ENCODE measurements at regions not wholly inside any gene's neighbourhood (a gene's known extent, or its start where the extent isn't known, plus 50 kb on each side); places are given as distances from the start of the nearest gene placed in this dataset.

DNA sequence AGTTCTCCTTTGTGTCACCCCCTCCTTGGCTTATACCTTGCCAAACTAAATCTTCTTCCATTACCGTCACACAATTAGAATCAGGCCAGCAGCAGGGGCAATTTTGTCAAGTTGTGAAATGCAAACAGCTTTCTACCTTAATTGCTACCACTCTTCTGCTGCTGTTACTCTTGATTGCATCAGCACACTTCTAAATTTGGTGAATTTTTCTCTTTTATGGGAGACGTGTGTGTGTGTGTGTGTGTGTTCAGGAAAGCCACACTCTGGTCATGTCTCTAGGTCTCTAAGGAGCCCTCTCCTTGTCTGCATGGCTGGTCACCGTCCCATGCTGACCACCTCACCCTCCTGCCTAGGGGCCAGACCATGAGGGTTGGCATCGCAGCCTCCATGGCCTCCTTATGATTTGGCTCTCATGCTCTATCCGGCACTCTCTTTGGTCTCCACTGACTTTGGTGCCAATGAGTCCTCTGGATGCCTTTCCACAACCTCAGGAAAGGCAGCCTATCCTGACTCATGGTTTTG is 87.7 kb downstream of the GATA6 start:
- no peak overlapping the region for H4K5ac ChIP-seq (ENCODE audit: insufficient read length, low read depth, low read length)
- no peak overlapping the region for H3K27ac ChIP-seq (ENCODE audit: insufficient read length, low read depth, low read length)
- no peak overlapping the region for H3K4ac ChIP-seq (ENCODE audit: low read depth, low read length)
- no peak overlapping the region for H3K56ac ChIP-seq (ENCODE audit: insufficient read length, low read depth, low read length)
- Mint-ChIP-seq H3K4me1 (0 out of 4 replicates have a peak, but pooled peaks cover 0 to 6% of the 10 kb centered on the region in 2 experiments), H3K9me3 (peaks cover 0 to 6% of the 10 kb centered on the region in 2 experiments; a peak in 2 of 5 replicates), H3K27ac (no peak overlapping the region; a peak in 1 of 7 replicates), H3K4me3 (no peak overlapping the region), H3K27me3 (ENCODE audit: low read depth) (peaks cover 5% of the 10 kb centered on the region; the same call in 1 of the 2 replicates), H3K36me3 (ENCODE audit: insufficient read depth in 1 of 3, low read depth in 3 of 3) (no peaks in the 10 kb centered on the region)
- DNase-seq = no peak
- no peak overlapping the region for H2BK120ac ChIP-seq (ENCODE audit: low read depth, low read length, poor library complexity, severe bottlenecking)
- H2BK20ac ChIP-seq (ENCODE audit: low read depth, low read length, poor library complexity, severe bottlenecking) = no peak overlapping the region
- no peak overlapping the region for H3T11ph ChIP-seq (ENCODE audit: low read length)
- H3K9ac ChIP-seq (ENCODE audit: extremely low read depth, insufficient read length, low read length) = no peak overlapping the region
- no peak overlapping the region for H2BK5ac ChIP-seq (ENCODE audit: insufficient read length, low read length)
- no CpG with 5 or more reads among the region's 5 CpGs for WGBS (ENCODE audit: extremely low coverage, insufficient read length, low lambda C conversion rate)
- no peak overlapping the region for H2AK5ac ChIP-seq (ENCODE audit: insufficient read length, low read length)
- H3K27me3 ChIP-seq (ENCODE audit: insufficient read depth, low read length) = no peaks in the 10 kb centered on the region
- no peak overlapping the region for H3K14ac ChIP-seq (ENCODE audit: insufficient read depth, low read length)
- no peak overlapping the region for H3K4me2 ChIP-seq (ENCODE audit: insufficient read depth, insufficient read length, low read length)
- no peak overlapping the region for H2BK15ac ChIP-seq (ENCODE audit: low read depth, low read length)
- H3K4me1 ChIP-seq (ENCODE audit: insufficient read depth, low read length) = no peaks in the 10 kb centered on the region; the same call in 1 of the 2 replicates
- H3K9me3 ChIP-seq (ENCODE audit: control insufficient read depth, low read depth, low read length) = no peaks in the 10 kb centered on the region
- H3K23ac ChIP-seq (ENCODE audit: insufficient read length, low read depth, low read length) = no peak overlapping the region
- no peak overlapping the region for H2AFZ ChIP-seq (ENCODE audit: low read length)
- H4K8ac ChIP-seq (replicated peaks; ENCODE audit: insufficient read length, low read depth, low read length) = no peak overlapping the region
- H4K20me1 ChIP-seq (ENCODE audit: control insufficient read depth, insufficient read depth, insufficient read length) = no peaks in the 10 kb centered on the region
- H3K23me2 ChIP-seq (ENCODE audit: insufficient read length, low read depth, low read length, poor library complexity, severe bottlenecking) = no peaks in the 10 kb centered on the region
- TF ChIP-seq, protein P1, sequence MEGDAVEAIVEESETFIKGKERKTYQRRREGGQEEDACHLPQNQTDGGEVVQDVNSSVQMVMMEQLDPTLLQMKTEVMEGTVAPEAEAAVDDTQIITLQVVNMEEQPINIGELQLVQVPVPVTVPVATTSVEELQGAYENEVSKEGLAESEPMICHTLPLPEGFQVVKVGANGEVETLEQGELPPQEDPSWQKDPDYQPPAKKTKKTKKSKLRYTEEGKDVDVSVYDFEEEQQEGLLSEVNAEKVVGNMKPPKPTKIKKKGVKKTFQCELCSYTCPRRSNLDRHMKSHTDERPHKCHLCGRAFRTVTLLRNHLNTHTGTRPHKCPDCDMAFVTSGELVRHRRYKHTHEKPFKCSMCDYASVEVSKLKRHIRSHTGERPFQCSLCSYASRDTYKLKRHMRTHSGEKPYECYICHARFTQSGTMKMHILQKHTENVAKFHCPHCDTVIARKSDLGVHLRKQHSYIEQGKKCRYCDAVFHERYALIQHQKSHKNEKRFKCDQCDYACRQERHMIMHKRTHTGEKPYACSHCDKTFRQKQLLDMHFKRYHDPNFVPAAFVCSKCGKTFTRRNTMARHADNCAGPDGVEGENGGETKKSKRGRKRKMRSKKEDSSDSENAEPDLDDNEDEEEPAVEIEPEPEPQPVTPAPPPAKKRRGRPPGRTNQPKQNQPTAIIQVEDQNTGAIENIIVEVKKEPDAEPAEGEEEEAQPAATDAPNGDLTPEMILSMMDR (conservative IDR thresholded peaks at IDR 0.05) = no peak
- no peak overlapping the region for H2BK12ac ChIP-seq (ENCODE audit: insufficient read length, low read depth, low read length)
- H3K79me1 ChIP-seq (ENCODE audit: insufficient read depth, low read depth, low read length, poor library complexity, severe bottlenecking) = no peaks in the 10 kb centered on the region
- H3K79me2 ChIP-seq (ENCODE audit: insufficient read depth, low read length) = no peaks in the 10 kb centered on the region
- H3K18ac ChIP-seq (ENCODE audit: insufficient read length, low read depth, low read length) = no peak overlapping the region
- no peak overlapping the region for H4K91ac ChIP-seq (ENCODE audit: insufficient read length, low read depth, low read length)
